UCSD-AML1 (cell line): ENCODE measurements at regions not wholly inside any gene's neighbourhood (a gene's known extent, or its start where the extent isn't known, plus 50 kb on each side); places are given as distances from the start of the nearest gene placed in this dataset.
A peak's percentile ranks its signal among the peaks of the same experiment; 100 is the strongest.

Experiments
- DNase-seq: peaks from one replicate; lab custom pipeline; 2025; ENCODE audit not compliant: unreplicated experiment; lab: John Stamatoyannopoulos, UW

- DNase-seq = no peak
These were observed 120.1 kb upstream of the PTPN1 start for GRCh38 chr20:50389808-50390684.

GRCh38 chr20:50390685-50391443, 119.3 kb upstream of the PTPN1 start:
- no peak for DNase-seq

- no peak for DNase-seq
These were observed 118.6 kb upstream of the PTPN1 start for GRCh38 chr20:50391444-50392137.

GRCh38 chr20:50392138-50392866, 117.9 kb upstream of the PTPN1 start:
- no peak for DNase-seq

- no peak for DNase-seq
These were observed 116.9 kb upstream of the PTPN1 start for GRCh38 chr20:50393242-50393641.

- no peak for DNase-seq
These were observed 116.1 kb upstream of the PTPN1 start for GRCh38 chr20:50393990-50394561.

- DNase-seq = peak; percentile 36
These were observed 115.6 kb upstream of the PTPN1 start for GRCh38 chr20:50394569-50394968.

- no peak for DNase-seq
These were observed 114.9 kb upstream of the PTPN1 start for GRCh38 chr20:50395251-50395729.

GRCh38 chr20:50395914-50396488, 114.2 kb upstream of the PTPN1 start:
- no peak for DNase-seq

GRCh38 chr20:50396623-50397022, 113.6 kb upstream of the PTPN1 start:
- no peak for DNase-seq

GRCh38 chr20:50397058-50397457, 113.1 kb upstream of the PTPN1 start:
- no peak for DNase-seq

- no peak for DNase-seq
These were observed 112.1 kb upstream of the PTPN1 start for GRCh38 chr20:50398064-50398463.

GRCh38 chr20:50398471-50398820, 111.7 kb upstream of the PTPN1 start:
- DNase-seq = no peak

- DNase-seq = no peak
These were observed 111.2 kb upstream of the PTPN1 start for GRCh38 chr20:50398821-50399554.

GRCh38 chr20:50399555-50399916, 110.6 kb upstream of the PTPN1 start:
- no peak for DNase-seq

- peak; percentile 30 for DNase-seq
These were observed 110.1 kb upstream of the PTPN1 start for GRCh38 chr20:50399917-50400704.

GRCh38 chr20:50400705-50401586, 109.2 kb upstream of the PTPN1 start:
- no peak for DNase-seq
